GM12801 (cell line): ENCODE measurements at regions not wholly inside any gene's neighbourhood (a gene's known extent, or its start where the extent isn't known, plus 50 kb on each side); places are given as distances from the start of the nearest gene placed in this dataset.

Experiments
- CTCF ChIP-seq: IDR thresholded peaks from one replicate; pipeline ENCODE4 v1.5.1; 2011; ENCODE audit warnings: control low read depth; ENCODE audit not compliant: insufficient read length; ENCODE audit errors: extremely low read depth

- TF ChIP-seq CTCF = no peak
These were observed 144.2 kb upstream of the SYT13 start for GRCh38 chr11:45430361-45430760.

GRCh38 chr11:45429719-45430118, 143.6 kb upstream of the SYT13 start:
- TF ChIP-seq CTCF = no peak

GRCh38 chr11:45428541-45429230, 142.5 kb upstream of the SYT13 start:
- TF ChIP-seq CTCF = no peak

GRCh38 chr11:45428116-45428515, 142.0 kb upstream of the SYT13 start:
- no peak for TF ChIP-seq CTCF

GRCh38 chr11:45424411-45425180, 138.5 kb upstream of the SYT13 start:
- no peak for TF ChIP-seq CTCF

GRCh38 chr11:45423475-45424120, 137.5 kb upstream of the SYT13 start:
- TF ChIP-seq CTCF = no peak

- TF ChIP-seq CTCF = no peak
These were observed 136.9 kb upstream of the SYT13 start for GRCh38 chr11:45423036-45423435.
